ENCODE measurements at regions not wholly inside any gene's neighbourhood (a gene's known extent, or its start where the extent isn't known, plus 50 kb on each side); places are given as distances from the start of the nearest gene placed in this dataset.

GRCh38 chr12:75814851-75815754 lies 216.5 kb downstream of the PHLDA1 start:
- no peak for TF ChIP-seq CTCF (IDR thresholded peaks at IDR 0.05)
- no peak for TF ChIP-seq POLR2AphosphoS5 (IDR thresholded peaks at IDR 0.05; ENCODE audit: insufficient read depth in 1 of 2, low read depth in 1 of 2)
- no peak for TF ChIP-seq POLR2A (IDR thresholded peaks at IDR 0.05)

Data from vagina (tissue), 2 donors.